ENCODE measurements at regions not wholly inside any gene's neighbourhood (a gene's known extent, or its start where the extent isn't known, plus 50 kb on each side); places are given as distances from the start of the nearest gene placed in this dataset.
"Not testable (repeated sequence)": the region's sequence is repeated elsewhere in the genome, so short reads cannot be mapped to it uniquely, and the experiment has no call there.

- H3K9me3 ChIP-seq (ENCODE audit: control insufficient read depth, low read length); H3K27me3 ChIP-seq (replicated peaks; ENCODE audit: control insufficient read depth, insufficient read depth, low read length, poor library complexity, severe bottlenecking); DNase-seq; H3K36me3 ChIP-seq (ENCODE audit: control insufficient read depth, insufficient read depth, low read length); H3K27ac ChIP-seq (ENCODE audit: insufficient read depth, low read length, poor library complexity, severe bottlenecking); H3K4me3 ChIP-seq (ENCODE audit: insufficient read depth, low read depth, low read length, poor library complexity, severe bottlenecking); H3K4me1 ChIP-seq (ENCODE audit: control insufficient read depth, insufficient read depth, low read length, poor library complexity, severe bottlenecking): not testable (repeated sequence)
Observed at GRCh38 chr9:41279033-41279432, 89.9 kb upstream of the ZNG1F start.

GRCh38 chr9:41273549-41274267 lies 84.6 kb upstream of the ZNG1F start:
- H3K4me3 ChIP-seq (ENCODE audit: insufficient read depth, low read depth, low read length, poor library complexity, severe bottlenecking): peak overlapping the region; percentile 39
- DNase-seq: peak; percentile 12 to 62 (median 20)

GRCh38 chr9:41272879-41273548 lies 83.9 kb upstream of the ZNG1F start:
- H3K27me3 ChIP-seq (replicated peaks; ENCODE audit: control insufficient read depth, insufficient read depth, low read length, poor library complexity, severe bottlenecking); DNase-seq; H3K4me3 ChIP-seq (ENCODE audit: insufficient read depth, low read depth, low read length, poor library complexity, severe bottlenecking): not testable (repeated sequence)

More at GRCh38 chr9:41273549-41274267, 84.6 kb upstream of the ZNG1F start:
- not testable (repeated sequence) for H3K4me1 ChIP-seq (ENCODE audit: control insufficient read depth, insufficient read depth, low read length, poor library complexity, severe bottlenecking); H3K9me3 ChIP-seq (ENCODE audit: control insufficient read depth, low read length); H3K27ac ChIP-seq (ENCODE audit: insufficient read depth, low read length, poor library complexity, severe bottlenecking); H3K36me3 ChIP-seq (ENCODE audit: control insufficient read depth, insufficient read depth, low read length); H3K27me3 ChIP-seq (replicated peaks; ENCODE audit: control insufficient read depth, insufficient read depth, low read length, poor library complexity, severe bottlenecking)

GRCh38 chr9:41270992-41271391 lies 81.9 kb upstream of the ZNG1F start:
- H3K27me3 ChIP-seq (replicated peaks; ENCODE audit: control insufficient read depth, insufficient read depth, low read length, poor library complexity, severe bottlenecking); H3K9me3 ChIP-seq (ENCODE audit: control insufficient read depth, low read length); H3K36me3 ChIP-seq (ENCODE audit: control insufficient read depth, insufficient read depth, low read length); H3K4me3 ChIP-seq (ENCODE audit: insufficient read depth, low read depth, low read length, poor library complexity, severe bottlenecking); H3K27ac ChIP-seq (ENCODE audit: insufficient read depth, low read length, poor library complexity, severe bottlenecking); H3K4me1 ChIP-seq (ENCODE audit: control insufficient read depth, insufficient read depth, low read length, poor library complexity, severe bottlenecking); DNase-seq: not testable (repeated sequence)

More at GRCh38 chr9:41272879-41273548, 83.9 kb upstream of the ZNG1F start:
- not testable (repeated sequence) for H3K4me1 ChIP-seq (ENCODE audit: control insufficient read depth, insufficient read depth, low read length, poor library complexity, severe bottlenecking); H3K9me3 ChIP-seq (ENCODE audit: control insufficient read depth, low read length); H3K27ac ChIP-seq (ENCODE audit: insufficient read depth, low read length, poor library complexity, severe bottlenecking); H3K36me3 ChIP-seq (ENCODE audit: control insufficient read depth, insufficient read depth, low read length)

- H3K27me3 ChIP-seq (replicated peaks; ENCODE audit: control insufficient read depth, insufficient read depth, low read length, poor library complexity, severe bottlenecking); DNase-seq; H3K4me1 ChIP-seq (ENCODE audit: control insufficient read depth, insufficient read depth, low read length, poor library complexity, severe bottlenecking); H3K27ac ChIP-seq (ENCODE audit: insufficient read depth, low read length, poor library complexity, severe bottlenecking); H3K36me3 ChIP-seq (ENCODE audit: control insufficient read depth, insufficient read depth, low read length); H3K9me3 ChIP-seq (ENCODE audit: control insufficient read depth, low read length); H3K4me3 ChIP-seq (ENCODE audit: insufficient read depth, low read depth, low read length, poor library complexity, severe bottlenecking): not testable (repeated sequence)
Observed at GRCh38 chr9:41269471-41269870, 80.4 kb upstream of the ZNG1F start.

- not testable (repeated sequence) for DNase-seq; H3K27ac ChIP-seq (ENCODE audit: insufficient read depth, low read length, poor library complexity, severe bottlenecking); H3K4me1 ChIP-seq (ENCODE audit: control insufficient read depth, insufficient read depth, low read length, poor library complexity, severe bottlenecking); H3K36me3 ChIP-seq (ENCODE audit: control insufficient read depth, insufficient read depth, low read length); H3K27me3 ChIP-seq (replicated peaks; ENCODE audit: control insufficient read depth, insufficient read depth, low read length, poor library complexity, severe bottlenecking); H3K4me3 ChIP-seq (ENCODE audit: insufficient read depth, low read depth, low read length, poor library complexity, severe bottlenecking); H3K9me3 ChIP-seq (ENCODE audit: control insufficient read depth, low read length)
Observed at GRCh38 chr9:41269054-41269453, 79.9 kb upstream of the ZNG1F start.

- not testable (repeated sequence) for H3K4me1 ChIP-seq (ENCODE audit: control insufficient read depth, insufficient read depth, low read length, poor library complexity, severe bottlenecking); H3K9me3 ChIP-seq (ENCODE audit: control insufficient read depth, low read length); H3K27me3 ChIP-seq (replicated peaks; ENCODE audit: control insufficient read depth, insufficient read depth, low read length, poor library complexity, severe bottlenecking); H3K36me3 ChIP-seq (ENCODE audit: control insufficient read depth, insufficient read depth, low read length); DNase-seq; H3K4me3 ChIP-seq (ENCODE audit: insufficient read depth, low read depth, low read length, poor library complexity, severe bottlenecking); H3K27ac ChIP-seq (ENCODE audit: insufficient read depth, low read length, poor library complexity, severe bottlenecking)
Observed at GRCh38 chr9:41266602-41267001, 77.5 kb upstream of the ZNG1F start.

GRCh38 chr9:41266000-41266399 lies 76.9 kb upstream of the ZNG1F start:
- H3K9me3 ChIP-seq (ENCODE audit: control insufficient read depth, low read length); DNase-seq; H3K36me3 ChIP-seq (ENCODE audit: control insufficient read depth, insufficient read depth, low read length); H3K4me3 ChIP-seq (ENCODE audit: insufficient read depth, low read depth, low read length, poor library complexity, severe bottlenecking); H3K4me1 ChIP-seq (ENCODE audit: control insufficient read depth, insufficient read depth, low read length, poor library complexity, severe bottlenecking); H3K27ac ChIP-seq (ENCODE audit: insufficient read depth, low read length, poor library complexity, severe bottlenecking); H3K27me3 ChIP-seq (replicated peaks; ENCODE audit: control insufficient read depth, insufficient read depth, low read length, poor library complexity, severe bottlenecking): not testable (repeated sequence)

- H3K27ac ChIP-seq (ENCODE audit: insufficient read depth, low read length, poor library complexity, severe bottlenecking); H3K4me1 ChIP-seq (ENCODE audit: control insufficient read depth, insufficient read depth, low read length, poor library complexity, severe bottlenecking); H3K27me3 ChIP-seq (replicated peaks; ENCODE audit: control insufficient read depth, insufficient read depth, low read length, poor library complexity, severe bottlenecking); H3K36me3 ChIP-seq (ENCODE audit: control insufficient read depth, insufficient read depth, low read length); H3K9me3 ChIP-seq (ENCODE audit: control insufficient read depth, low read length); DNase-seq; H3K4me3 ChIP-seq (ENCODE audit: insufficient read depth, low read depth, low read length, poor library complexity, severe bottlenecking): not testable (repeated sequence)
Observed at GRCh38 chr9:41251973-41252372, 62.9 kb upstream of the ZNG1F start.

DNA sequence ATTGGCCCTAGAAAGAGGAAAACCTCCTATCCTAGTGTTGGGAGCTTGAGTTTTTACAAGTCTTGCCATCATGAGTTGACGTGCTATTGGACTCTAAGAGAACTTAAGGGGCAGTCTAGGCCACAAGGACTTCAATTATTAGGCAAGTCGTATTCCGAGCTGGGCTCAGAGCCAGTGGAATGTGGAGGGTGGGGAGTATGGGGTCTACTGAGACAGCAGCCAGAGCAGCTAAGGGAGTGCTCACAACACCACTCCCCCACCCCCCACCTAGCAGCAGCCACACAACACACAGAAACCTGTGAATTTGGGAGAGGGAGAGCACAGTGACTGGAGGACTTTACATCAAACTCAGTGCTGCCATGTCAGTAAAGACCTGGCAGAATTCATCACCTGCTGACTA lies 62.0 kb upstream of the ZNG1F start:
- H3K36me3 ChIP-seq (ENCODE audit: control insufficient read depth, insufficient read depth, low read length); DNase-seq; H3K27ac ChIP-seq (ENCODE audit: insufficient read depth, low read length, poor library complexity, severe bottlenecking); H3K27me3 ChIP-seq (replicated peaks; ENCODE audit: control insufficient read depth, insufficient read depth, low read length, poor library complexity, severe bottlenecking); H3K4me3 ChIP-seq (ENCODE audit: insufficient read depth, low read depth, low read length, poor library complexity, severe bottlenecking); H3K4me1 ChIP-seq (ENCODE audit: control insufficient read depth, insufficient read depth, low read length, poor library complexity, severe bottlenecking); H3K9me3 ChIP-seq (ENCODE audit: control insufficient read depth, low read length): not testable (repeated sequence)
